Endodermal cell (in vitro differentiated cells): ENCODE measurements at regions not wholly inside any gene's neighbourhood (a gene's known extent, or its start where the extent isn't known, plus 50 kb on each side); places are given as distances from the start of the nearest gene placed in this dataset.

Source experiments
- DNase-seq: peaks from one replicate; pipeline ENCODE4 v3.0.0-alpha.2; 2017
- H3K27ac ChIP-seq: 2 replicates; pipeline ENCODE4 v1.5.1; 2013; ENCODE audit warnings: mild to moderate bottlenecking, low read depth, low read length, moderate library complexity
- H3K27me3 ChIP-seq: 2 replicates; pipeline ENCODE4 v1.6.1; 2013; ENCODE audit warnings: mild to moderate bottlenecking, low read length, moderate library complexity; ENCODE audit not compliant: insufficient read depth, control insufficient read depth, poor library complexity, severe bottlenecking
- H3K36me3 ChIP-seq: 2 replicates; pipeline ENCODE4 v1.7.0; 2013; ENCODE audit warnings: mild to moderate bottlenecking, low read length, moderate library complexity; ENCODE audit not compliant: control insufficient read depth, insufficient read depth
- H3K4me1 ChIP-seq: one replicate; pipeline ENCODE4 v1.7.0; 2013; ENCODE audit warnings: low read length; ENCODE audit not compliant: control insufficient read depth, insufficient read depth
- H3K4me3 ChIP-seq: 2 replicates; pipeline ENCODE4 v1.5.1; 2013; ENCODE audit warnings: mild to moderate bottlenecking, low read length, moderate library complexity
- H3K9ac ChIP-seq: 2 replicates; pipeline ENCODE4 v1.6.1; 2013; ENCODE audit warnings: mild to moderate bottlenecking, low read length, moderate library complexity; ENCODE audit not compliant: poor library complexity, severe bottlenecking; ENCODE audit errors: extremely low read depth
- H3K9me3 ChIP-seq: 2 replicates; pipeline ENCODE4 v1.6.1; 2013; ENCODE audit warnings: mild to moderate bottlenecking, low read length, moderate library complexity; ENCODE audit not compliant: control insufficient read depth
- H3K27ac Mint-ChIP-seq: 2 replicates; pipeline ENCODE4 v1.8.0; 2020; ENCODE audit warnings: mixed read lengths
- H3K27me3 Mint-ChIP-seq: 2 replicates; pipeline ENCODE4 v1.8.0; 2021; ENCODE audit warnings: mild to moderate bottlenecking, mixed read lengths; ENCODE audit not compliant: insufficient read depth
- H3K36me3 Mint-ChIP-seq: 2 replicates; pipeline ENCODE4 v1.8.0; 2020; ENCODE audit warnings: low read depth, mixed read lengths
- H3K4me1 Mint-ChIP-seq: 2 replicates; pipeline ENCODE4 v1.8.0; 2020; ENCODE audit warnings: mixed read lengths
- H3K4me3 Mint-ChIP-seq: 2 replicates; pipeline ENCODE4 v1.8.0; 2020; ENCODE audit warnings: mild to moderate bottlenecking, moderate library complexity, mixed read lengths
- H3K9me3 Mint-ChIP-seq: 2 replicates; pipeline ENCODE4 v1.8.0; 2020; ENCODE audit warnings: mild to moderate bottlenecking, mixed read lengths
- CTCF ChIP-seq: fragments of 200-600 bp; sonication (generic); conservative IDR thresholded peaks from 2 replicates; pipeline ENCODE4 v1.5.0; 2021; ENCODE audit warnings: antibody characterized with exemption, mild to moderate bottlenecking
- WGBS, 2 experiments: methylation state at CpG; one replicate each; pipeline versions ENCODE4 v1.1.5 to v1.1.7; 2013; ENCODE audit warnings: missing lambda C conversion rate in 2 of 2, mixed read lengths in 1 of 2; ENCODE audit not compliant: insufficient coverage in 1 of 2, insufficient read length in 1 of 2; 5-methylcytosine and 5-hydroxymethylcytosine counted together

- H3K27me3 Mint-ChIP-seq, result peaks cover 73% of the 10 kb centered on the region
- WGBS, 2 experiments, result 86% methylated on average over 1 of the region's 2 CpGs; no CpG with 5 or more reads in 1 of the 2 experiments
- H3K9me3 Mint-ChIP-seq, result no peaks in the 10 kb centered on the region
- Histone ChIP-seq H3K36me3 (no peaks in the 10 kb centered on the region), H3K4me3 (no peak overlapping the region), H3K9ac (no peak overlapping the region), H3K27me3 (peaks cover 24% of the 10 kb centered on the region), H3K4me1 (no peaks in the 10 kb centered on the region), H3K9me3 (no peaks in the 10 kb centered on the region), H3K27ac (no peak overlapping the region)
- H3K36me3 Mint-ChIP-seq, result no peaks in the 10 kb centered on the region
- no peak for DNase-seq
- TF ChIP-seq CTCF, result no peak
- H3K27ac Mint-ChIP-seq, result no peak overlapping the region
- peaks cover 9% of the 10 kb centered on the region for H3K4me1 Mint-ChIP-seq
- no peak overlapping the region for H3K4me3 Mint-ChIP-seq
These were observed 122.8 kb upstream of the TOP3B start for GRCh38 chr22:22105364-22105763.

- peak; percentile 88 for DNase-seq
- H3K9ac ChIP-seq, result no peak overlapping the region
- peak; percentile 82 for TF ChIP-seq CTCF
- no peaks in the 10 kb centered on the region for H3K36me3 ChIP-seq
- H3K9me3 ChIP-seq, result no peaks in the 10 kb centered on the region
- H3K9me3 Mint-ChIP-seq, result no peaks in the 10 kb centered on the region
- no peak overlapping the region for H3K27ac Mint-ChIP-seq
- WGBS, 2 experiments, result 80 to 81% methylated on average over 8 of the region's 8 CpGs
- no peak overlapping the region for H3K4me3 ChIP-seq
- H3K4me3 Mint-ChIP-seq, result no peak overlapping the region
- peaks cover 85% of the 10 kb centered on the region for H3K27me3 Mint-ChIP-seq
- H3K27ac ChIP-seq, result no peak overlapping the region
- no peaks in the 10 kb centered on the region for H3K36me3 Mint-ChIP-seq
- H3K4me1 Mint-ChIP-seq, result peaks cover 4% of the 10 kb centered on the region
- peaks cover 30% of the 10 kb centered on the region for H3K27me3 ChIP-seq
- H3K4me1 ChIP-seq, result no peaks in the 10 kb centered on the region
These were observed 120.7 kb upstream of the TOP3B start for GRCh38 chr22:22103078-22103875.

GRCh38 chr22:22099833-22100812 lies 117.5 kb upstream of the TOP3B start:
- no peak overlapping the region for H3K27ac Mint-ChIP-seq
- no peaks in the 10 kb centered on the region for H3K36me3 Mint-ChIP-seq
- Histone ChIP-seq H3K4me3 (no peak overlapping the region), H3K27ac (no peak overlapping the region), H3K9ac (no peak overlapping the region), H3K27me3 (peaks cover 60% of the 10 kb centered on the region), H3K9me3 (no peaks in the 10 kb centered on the region), H3K36me3 (no peaks in the 10 kb centered on the region), H3K4me1 (no peaks in the 10 kb centered on the region)
- peaks cover 3% of the 10 kb centered on the region for H3K4me1 Mint-ChIP-seq
- peak; percentile 76 for TF ChIP-seq CTCF
- 70 to 83% methylated on average over 5 to 11 of the region's 11 CpGs for WGBS, 2 experiments
- peaks cover 92% of the 10 kb centered on the region for H3K27me3 Mint-ChIP-seq
- H3K9me3 Mint-ChIP-seq, result no peaks in the 10 kb centered on the region
- H3K4me3 Mint-ChIP-seq, result no peak overlapping the region
- peak; percentile 71 for DNase-seq
